OCI-LY1 (cell line): ENCODE measurements at regions not wholly inside any gene's neighbourhood (a gene's known extent, or its start where the extent isn't known, plus 50 kb on each side); places are given as distances from the start of the nearest gene placed in this dataset.

Source experiments
- H2AFZ ChIP-seq: fragments of 200-600 bp; sonication (generic), shearing (Covaris generic); 2 replicates; pipeline ENCODE4 v1.6.0; 2014; ENCODE audit warnings: antibody characterized with exemption, mild to moderate bottlenecking, low read length
- H3F3A ChIP-seq: fragments of 200-600 bp; sonication (generic), shearing (Covaris generic); 2 replicates; pipeline ENCODE4 v1.6.0; 2014; ENCODE audit warnings: mild to moderate bottlenecking, antibody characterized with exemption, low read length, moderate library complexity; ENCODE audit not compliant: insufficient read depth
- H3K27ac ChIP-seq: fragments of 200-600 bp; sonication (generic); 2 replicates; pipeline ENCODE4 v1.5.1; 2014; ENCODE audit warnings: low read length, mixed run types, mild to moderate bottlenecking, low read depth; ENCODE audit not compliant: poor library complexity, severe bottlenecking
- H3K27me3 ChIP-seq: fragments of 200-600 bp; sonication (generic); 2 replicates; pipeline ENCODE4 v1.6.0; 2014; ENCODE audit warnings: antibody characterized with exemption, mild to moderate bottlenecking, low read length, moderate library complexity; ENCODE audit not compliant: insufficient read depth
- H3K36me3 ChIP-seq: fragments of 200-600 bp; sonication (generic); 2 replicates; pipeline ENCODE4 v1.6.1; 2014; ENCODE audit warnings: mild to moderate bottlenecking, antibody characterized with exemption, low read length, moderate library complexity, mixed read lengths; ENCODE audit not compliant: insufficient read depth
- H3K4me1 ChIP-seq: fragments of 200-600 bp; sonication (generic); 2 replicates; pipeline ENCODE4 v1.5.1; 2014; ENCODE audit warnings: mild to moderate bottlenecking, low read length, moderate library complexity; ENCODE audit not compliant: insufficient read depth, severe bottlenecking
- H3K4me2 ChIP-seq: fragments of 200-600 bp; sonication (generic), shearing (Covaris generic); 2 replicates; pipeline ENCODE4 v1.6.1; 2014; ENCODE audit warnings: low read length
- H3K4me3 ChIP-seq: fragments of 200-600 bp; sonication (generic); 2 replicates; pipeline ENCODE4 v1.5.1; 2014; ENCODE audit warnings: low read length, low read depth, mild to moderate bottlenecking, mixed read lengths; ENCODE audit not compliant: poor library complexity, severe bottlenecking
- H3K79me2 ChIP-seq: fragments of 200-600 bp; shearing (Covaris generic); 2 replicates; pipeline ENCODE4 v1.6.1; 2016; ENCODE audit warnings: mixed run types, low read length, mixed read lengths; ENCODE audit not compliant: insufficient read depth
- H3K9ac ChIP-seq: fragments of 200-600 bp; sonication (generic), shearing (Covaris generic); 2 replicates; pipeline ENCODE4 v1.6.1; 2014; ENCODE audit warnings: mild to moderate bottlenecking, low read length, mixed read lengths
- H3K9me2 ChIP-seq: fragments of 200-600 bp; sonication (generic), shearing (Covaris generic); 2 replicates; pipeline ENCODE4 v1.6.1; 2014; ENCODE audit warnings: low read depth, mild to moderate bottlenecking, low read length, mixed read lengths
- H3K9me3 ChIP-seq: fragments of 200-600 bp; shearing (Covaris generic); 2 replicates; pipeline ENCODE4 v1.6.1; 2014; ENCODE audit warnings: low read length, mixed read lengths
- H4K20me1 ChIP-seq: fragments of 200-600 bp; sonication (generic), shearing (Covaris generic); 2 replicates; pipeline ENCODE4 v1.6.0; 2016; ENCODE audit warnings: mild to moderate bottlenecking, low read length; ENCODE audit not compliant: insufficient read depth
- EZH2 ChIP-seq: fragments of 200-600 bp; sonication (generic), shearing (Covaris generic); IDR thresholded peaks from 2 replicates; pipeline ENCODE4 v1.8.0; 2017; ENCODE audit warnings: borderline replicate concordance, mixed run types, mild to moderate bottlenecking, antibody characterized with exemption, low read length, moderate library complexity, mixed read lengths
- TF ChIP-seq, protein P1 (sequence below): fragments of 200-600 bp; sonication (generic), shearing (Covaris generic); IDR thresholded peaks from 2 replicates; pipeline ENCODE4 v1.5.1; 2017; ENCODE audit warnings: mild to moderate bottlenecking, antibody characterized with exemption, low read length, moderate library complexity, mixed read lengths

DNA sequence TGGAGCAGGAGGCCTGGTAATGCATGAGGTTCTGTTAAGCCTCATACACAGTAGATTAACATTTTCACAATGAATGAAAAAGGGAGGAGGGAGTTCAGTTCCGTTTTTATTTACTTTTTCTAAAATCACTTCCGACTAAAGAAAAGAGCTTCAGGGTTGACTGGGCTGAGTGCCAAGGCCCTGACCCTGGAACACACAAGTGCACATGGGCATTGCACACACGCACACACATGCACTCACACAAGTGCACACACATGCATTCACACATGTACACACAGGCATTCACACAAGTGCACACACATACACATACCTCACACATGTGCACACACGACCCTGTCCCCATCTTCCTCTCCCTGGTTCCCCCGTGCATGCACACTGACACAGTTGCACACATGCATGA, 303.3 kb downstream of the BRD1 start:
- H3K9me3 ChIP-seq = no peaks in the 10 kb centered on the region
- no peak overlapping the region for H3K27ac ChIP-seq
- no peak overlapping the region for H3K4me2 ChIP-seq

DNA sequence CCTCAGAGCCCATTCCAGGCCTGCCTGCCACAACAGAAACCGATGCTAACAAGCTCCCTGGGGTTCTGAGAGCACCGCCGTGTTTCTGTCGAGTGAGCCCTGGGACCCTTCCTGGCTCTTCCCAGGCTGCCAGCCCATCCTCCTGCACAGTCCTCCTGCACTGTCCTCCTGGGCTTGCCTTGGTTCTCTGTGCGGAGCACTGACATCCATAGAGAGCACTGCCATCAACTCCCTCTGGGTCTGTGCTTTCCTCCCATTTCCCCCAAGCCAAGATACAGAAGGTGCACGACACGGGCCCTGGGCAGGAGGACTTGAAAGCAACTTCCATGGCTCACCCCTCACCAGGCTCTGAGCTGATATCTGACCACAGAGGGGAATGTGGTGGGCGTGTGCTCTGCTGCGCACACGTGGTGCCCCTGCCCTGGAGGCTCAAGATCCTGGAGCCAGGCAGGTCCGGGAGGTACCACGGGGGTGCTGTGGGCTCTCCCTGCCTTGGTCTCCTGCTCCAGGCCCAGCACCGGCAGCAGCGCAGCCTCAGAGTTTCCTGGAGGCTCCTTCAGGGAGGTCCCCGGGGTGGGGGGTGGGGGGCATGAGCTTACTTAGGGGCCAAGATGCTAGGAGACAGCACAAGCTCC, 304.2 kb downstream of the BRD1 start:
- H2AFZ ChIP-seq = no peak overlapping the region
- H3K4me2 ChIP-seq = no peak overlapping the region
- no peaks in the 10 kb centered on the region for H3K79me2 ChIP-seq
- no peaks in the 10 kb centered on the region; the same call in 1 of the 2 replicates for H3K36me3 ChIP-seq
- H3K9me3 ChIP-seq = no peaks in the 10 kb centered on the region
- no peak overlapping the region for H3K4me3 ChIP-seq
- no peaks in the 10 kb centered on the region for H3K27me3 ChIP-seq
- peaks cover 4% of the 10 kb centered on the region for H3K4me1 ChIP-seq
- H4K20me1 ChIP-seq = no peaks in the 10 kb centered on the region
- no peak overlapping the region for H3K27ac ChIP-seq
- H3F3A ChIP-seq = no peaks in the 10 kb centered on the region
- no peaks in the 10 kb centered on the region for H3K9me2 ChIP-seq
- no peak overlapping the region for H3K9ac ChIP-seq
- TF ChIP-seq, protein P1, sequence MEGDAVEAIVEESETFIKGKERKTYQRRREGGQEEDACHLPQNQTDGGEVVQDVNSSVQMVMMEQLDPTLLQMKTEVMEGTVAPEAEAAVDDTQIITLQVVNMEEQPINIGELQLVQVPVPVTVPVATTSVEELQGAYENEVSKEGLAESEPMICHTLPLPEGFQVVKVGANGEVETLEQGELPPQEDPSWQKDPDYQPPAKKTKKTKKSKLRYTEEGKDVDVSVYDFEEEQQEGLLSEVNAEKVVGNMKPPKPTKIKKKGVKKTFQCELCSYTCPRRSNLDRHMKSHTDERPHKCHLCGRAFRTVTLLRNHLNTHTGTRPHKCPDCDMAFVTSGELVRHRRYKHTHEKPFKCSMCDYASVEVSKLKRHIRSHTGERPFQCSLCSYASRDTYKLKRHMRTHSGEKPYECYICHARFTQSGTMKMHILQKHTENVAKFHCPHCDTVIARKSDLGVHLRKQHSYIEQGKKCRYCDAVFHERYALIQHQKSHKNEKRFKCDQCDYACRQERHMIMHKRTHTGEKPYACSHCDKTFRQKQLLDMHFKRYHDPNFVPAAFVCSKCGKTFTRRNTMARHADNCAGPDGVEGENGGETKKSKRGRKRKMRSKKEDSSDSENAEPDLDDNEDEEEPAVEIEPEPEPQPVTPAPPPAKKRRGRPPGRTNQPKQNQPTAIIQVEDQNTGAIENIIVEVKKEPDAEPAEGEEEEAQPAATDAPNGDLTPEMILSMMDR = no peak
- no peak for TF ChIP-seq EZH2

More for the DNA sequence above, 303.3 kb downstream of the BRD1 start:
- TF ChIP-seq EZH2 = no peak
- TF ChIP-seq, protein P1 = no peak
- Histone ChIP-seq H3K9me2 (no peaks in the 10 kb centered on the region), H3F3A (no peaks in the 10 kb centered on the region), H3K36me3 (no peaks in the 10 kb centered on the region; the same call in 1 of the 2 replicates), H3K4me3 (no peak overlapping the region), H3K27me3 (no peaks in the 10 kb centered on the region), H4K20me1 (no peaks in the 10 kb centered on the region), H3K9ac (no peak overlapping the region), H3K4me1 (peaks cover 4% of the 10 kb centered on the region), H3K79me2 (no peaks in the 10 kb centered on the region), H2AFZ (no peak overlapping the region)

DNA sequence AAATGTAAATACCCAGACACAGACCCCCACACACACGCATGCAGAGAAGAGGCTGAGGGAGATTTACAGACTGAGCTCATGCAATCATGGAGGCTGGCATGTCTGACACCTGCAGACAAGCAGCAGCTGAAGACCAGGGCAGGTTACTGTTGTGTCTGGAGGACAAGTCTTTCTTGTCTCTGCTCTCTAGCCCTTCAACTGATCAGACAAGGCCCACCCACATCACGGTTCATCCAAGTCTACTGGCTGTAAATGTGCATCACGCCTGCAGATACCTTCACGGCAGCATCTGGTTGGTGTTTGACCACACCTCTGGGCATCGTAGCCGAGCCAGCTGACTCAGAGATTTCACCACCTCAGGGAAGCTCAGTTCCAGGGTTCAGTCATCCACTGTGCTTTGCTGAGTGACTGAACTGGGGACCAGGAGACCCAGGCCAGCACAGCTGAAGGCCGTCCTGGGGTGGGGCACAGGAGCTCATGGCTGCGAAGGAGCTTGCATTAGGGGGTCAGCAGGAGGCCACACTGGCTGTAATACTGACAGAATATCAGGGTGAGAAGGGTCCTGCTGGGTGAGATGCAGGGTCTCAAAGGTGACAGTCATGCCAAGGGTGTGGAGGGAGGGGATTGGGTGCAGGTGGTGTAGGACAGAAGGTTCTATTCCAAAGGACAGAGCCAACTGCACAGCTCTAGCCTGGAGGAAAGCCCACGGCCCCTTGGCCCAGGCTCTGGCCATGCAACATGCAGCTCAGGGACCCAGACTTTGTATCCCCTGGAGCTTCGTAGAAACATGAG, 304.9 kb downstream of the BRD1 start:
- H4K20me1 ChIP-seq = no peaks in the 10 kb centered on the region
- H3K36me3 ChIP-seq = no peaks in the 10 kb centered on the region; the same call in 1 of the 2 replicates
- no peak overlapping the region for H3K4me3 ChIP-seq
- H3K9ac ChIP-seq = no peak overlapping the region
- no peak for TF ChIP-seq EZH2
- TF ChIP-seq, protein P1 = no peak
- H3K9me3 ChIP-seq = no peaks in the 10 kb centered on the region
- no peak overlapping the region for H2AFZ ChIP-seq
- no peak overlapping the region for H3K27ac ChIP-seq
- H3K79me2 ChIP-seq = no peaks in the 10 kb centered on the region
- no peaks in the 10 kb centered on the region for H3K9me2 ChIP-seq
- no peaks in the 10 kb centered on the region for H3F3A ChIP-seq
- no peak overlapping the region for H3K4me2 ChIP-seq
- no peaks in the 10 kb centered on the region for H3K27me3 ChIP-seq
- H3K4me1 ChIP-seq = peaks cover 4% of the 10 kb centered on the region
